Loucy (cell line): ENCODE measurements at regions not wholly inside any gene's neighbourhood (a gene's known extent, or its start where the extent isn't known, plus 50 kb on each side); places are given as distances from the start of the nearest gene placed in this dataset.

Experiments used
- H2AFZ ChIP-seq: fragments of 200-600 bp; sonication (generic); 2 replicates; pipeline ENCODE4 v1.6.0; 2016; ENCODE audit warnings: antibody characterized with exemption, mild to moderate bottlenecking, low read length, moderate library complexity
- H3F3A ChIP-seq: fragments of 200-600 bp; 2 replicates; pipeline ENCODE4 v1.6.0; 2016; ENCODE audit warnings: antibody characterized with exemption, low read depth, mild to moderate bottlenecking
- H3K27me3 ChIP-seq: fragments of 200-600 bp; sonication (generic); 2 replicates; pipeline ENCODE4 v1.6.1; 2014; ENCODE audit warnings: low read length, mild to moderate bottlenecking; ENCODE audit not compliant: insufficient read depth, poor library complexity, severe bottlenecking
- H3K36me3 ChIP-seq: fragments of 200-600 bp; sonication (generic); 2 replicates; pipeline ENCODE4 v1.6.1; 2016; ENCODE audit warnings: low read length; ENCODE audit not compliant: insufficient read depth
- H3K4me1 ChIP-seq: fragments of 200-600 bp; sonication (generic); 2 replicates; pipeline ENCODE4 v1.5.1; 2014; ENCODE audit warnings: low read length, mild to moderate bottlenecking; ENCODE audit not compliant: insufficient read depth, poor library complexity, severe bottlenecking
- H3K4me2 ChIP-seq: fragments of 200-600 bp; sonication (generic); 2 replicates; pipeline ENCODE4 v1.6.0; 2014; ENCODE audit warnings: antibody characterized with exemption, low read length, low read depth, mild to moderate bottlenecking; ENCODE audit not compliant: poor library complexity, severe bottlenecking
- H3K4me3 ChIP-seq: fragments of 200-600 bp; sonication (generic); 2 replicates; pipeline ENCODE4 v1.5.1; 2014; ENCODE audit warnings: low read length, mild to moderate bottlenecking, mixed read lengths; ENCODE audit not compliant: poor library complexity, severe bottlenecking
- H3K79me2 ChIP-seq: fragments of 200-600 bp; sonication (generic); 2 replicates; pipeline ENCODE4 v1.6.1; 2014; ENCODE audit warnings: low read length; ENCODE audit not compliant: insufficient read depth
- H3K9ac ChIP-seq: fragments of 200-600 bp; sonication (generic); 2 replicates; pipeline ENCODE4 v1.6.0; 2014; ENCODE audit warnings: mild to moderate bottlenecking, low read depth, low read length, moderate library complexity; ENCODE audit not compliant: poor library complexity, severe bottlenecking
- H3K9me2 ChIP-seq: fragments of 200-600 bp; sonication (generic); replicated peaks from 2 replicates; pipeline ENCODE4 v1.6.1; 2016; ENCODE audit warnings: low read depth, low read length, mixed read lengths
- H3K9me3 ChIP-seq: fragments of 200-600 bp; sonication (generic); 2 replicates; pipeline ENCODE4 v1.6.1; 2014; ENCODE audit warnings: mild to moderate bottlenecking, antibody characterized with exemption, low read length, low read depth; ENCODE audit not compliant: insufficient read depth
- H4K20me1 ChIP-seq: fragments of 200-600 bp; sonication (generic); 2 replicates; pipeline ENCODE4 v1.6.0; 2014; ENCODE audit warnings: antibody characterized with exemption, low read length, mild to moderate bottlenecking; ENCODE audit not compliant: insufficient read depth, poor library complexity, severe bottlenecking
- EZH2phosphoT487 ChIP-seq: fragments of 200-600 bp; IDR thresholded peaks from 2 replicates; pipeline ENCODE4 v1.6.1; 2018; ENCODE audit warnings: antibody characterized with exemption, mild to moderate bottlenecking, moderate library complexity, borderline replicate concordance
- TF ChIP-seq, protein P1 (sequence below): fragments of 200-600 bp; sonication (generic); conservative IDR thresholded peaks from 2 replicates; pipeline ENCODE4 v1.5.1; 2014; ENCODE audit warnings: mild to moderate bottlenecking, antibody characterized with exemption, low read length

DNA sequence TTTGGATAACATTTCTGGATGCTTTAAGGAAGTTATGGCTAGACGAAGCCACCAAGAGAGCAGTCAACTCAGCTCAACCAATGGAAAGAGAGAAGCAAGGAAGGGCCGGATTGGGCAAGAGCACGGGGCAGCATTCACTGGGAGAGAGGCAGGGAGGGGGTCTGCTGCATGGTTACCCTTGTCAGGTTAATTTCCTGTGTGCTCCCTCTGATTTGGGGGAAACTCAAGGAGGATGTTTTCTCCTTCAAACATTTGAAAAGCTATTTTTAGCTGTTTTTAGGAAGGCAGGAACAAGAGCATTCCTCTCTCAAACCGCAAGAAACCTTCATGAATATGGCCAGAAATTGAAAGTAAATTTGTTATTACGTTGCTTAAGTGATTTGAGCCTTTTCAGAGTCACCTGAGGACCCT, 118.5 kb upstream of the ZFHX3 start:
- TF ChIP-seq EZH2phosphoT487, result no peak
- TF ChIP-seq, protein P1, sequence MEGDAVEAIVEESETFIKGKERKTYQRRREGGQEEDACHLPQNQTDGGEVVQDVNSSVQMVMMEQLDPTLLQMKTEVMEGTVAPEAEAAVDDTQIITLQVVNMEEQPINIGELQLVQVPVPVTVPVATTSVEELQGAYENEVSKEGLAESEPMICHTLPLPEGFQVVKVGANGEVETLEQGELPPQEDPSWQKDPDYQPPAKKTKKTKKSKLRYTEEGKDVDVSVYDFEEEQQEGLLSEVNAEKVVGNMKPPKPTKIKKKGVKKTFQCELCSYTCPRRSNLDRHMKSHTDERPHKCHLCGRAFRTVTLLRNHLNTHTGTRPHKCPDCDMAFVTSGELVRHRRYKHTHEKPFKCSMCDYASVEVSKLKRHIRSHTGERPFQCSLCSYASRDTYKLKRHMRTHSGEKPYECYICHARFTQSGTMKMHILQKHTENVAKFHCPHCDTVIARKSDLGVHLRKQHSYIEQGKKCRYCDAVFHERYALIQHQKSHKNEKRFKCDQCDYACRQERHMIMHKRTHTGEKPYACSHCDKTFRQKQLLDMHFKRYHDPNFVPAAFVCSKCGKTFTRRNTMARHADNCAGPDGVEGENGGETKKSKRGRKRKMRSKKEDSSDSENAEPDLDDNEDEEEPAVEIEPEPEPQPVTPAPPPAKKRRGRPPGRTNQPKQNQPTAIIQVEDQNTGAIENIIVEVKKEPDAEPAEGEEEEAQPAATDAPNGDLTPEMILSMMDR, result no peak
- H2AFZ ChIP-seq, result no peak overlapping the region
- no peaks in the 10 kb centered on the region for H3K4me1 ChIP-seq
- no peaks in the 10 kb centered on the region for H3K9me3 ChIP-seq
- no peaks in the 10 kb centered on the region for H3K36me3 ChIP-seq
- no peaks in the 10 kb centered on the region for H3F3A ChIP-seq
- no peaks in the 10 kb centered on the region for H3K27me3 ChIP-seq
- H3K9ac ChIP-seq, result no peak overlapping the region
- H3K4me3 ChIP-seq, result no peak overlapping the region
- H3K4me2 ChIP-seq, result no peak overlapping the region
- no peaks in the 10 kb centered on the region for H3K79me2 ChIP-seq
- H3K9me2 ChIP-seq, result no peaks in the 10 kb centered on the region
- no peaks in the 10 kb centered on the region for H4K20me1 ChIP-seq

- no peaks in the 10 kb centered on the region for H3K79me2 ChIP-seq
- H3K27me3 ChIP-seq, result no peaks in the 10 kb centered on the region
- TF ChIP-seq EZH2phosphoT487, result no peak
- TF ChIP-seq, protein P1, result no peak
- H3K4me3 ChIP-seq, result no peak overlapping the region
- H4K20me1 ChIP-seq, result no peaks in the 10 kb centered on the region
- H3F3A ChIP-seq, result no peaks in the 10 kb centered on the region
- H3K4me1 ChIP-seq, result peaks cover 6% of the 10 kb centered on the region
- H3K36me3 ChIP-seq, result no peaks in the 10 kb centered on the region
- no peak overlapping the region for H3K4me2 ChIP-seq
- no peak overlapping the region for H3K9ac ChIP-seq
- H3K9me2 ChIP-seq, result no peaks in the 10 kb centered on the region
- no peaks in the 10 kb centered on the region for H3K9me3 ChIP-seq
- H2AFZ ChIP-seq, result 0 out of 2 replicates have a peak overlapping the region, but pooled peaks have one; percentile 56
These were observed 115.4 kb upstream of the ZFHX3 start for GRCh38 chr16:73163238-73163815.

DNA sequence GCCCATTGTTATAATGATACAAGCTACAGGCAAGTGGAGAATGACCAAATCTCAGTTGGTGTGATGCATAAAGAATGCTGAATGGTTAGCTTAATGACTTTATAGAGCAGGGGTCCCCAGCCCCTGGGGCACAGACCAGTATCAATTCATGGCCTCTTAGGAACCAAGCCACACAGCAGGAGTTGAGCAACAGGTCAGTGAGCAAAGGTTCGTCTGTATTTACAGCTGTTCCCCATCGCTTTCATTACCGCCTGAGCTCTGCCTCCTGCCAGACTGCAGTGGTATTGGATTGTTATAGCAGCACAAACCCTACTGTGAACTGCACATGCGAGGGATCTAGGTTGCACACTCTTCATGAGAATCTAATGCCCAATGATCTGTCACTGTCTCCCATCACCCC, 114.0 kb upstream of the ZFHX3 start:
- H3K4me1 ChIP-seq, result peaks cover 12% of the 10 kb centered on the region
- H3K9ac ChIP-seq, result no peak overlapping the region
- no peak overlapping the region for H2AFZ ChIP-seq
- no peaks in the 10 kb centered on the region for H3K9me3 ChIP-seq
- no peaks in the 10 kb centered on the region for H3F3A ChIP-seq
- no peaks in the 10 kb centered on the region for H3K79me2 ChIP-seq
- no peaks in the 10 kb centered on the region for H3K36me3 ChIP-seq
- H3K27me3 ChIP-seq, result no peaks in the 10 kb centered on the region
- no peak overlapping the region for H3K4me3 ChIP-seq
- TF ChIP-seq, protein P1, result no peak
- no peak for TF ChIP-seq EZH2phosphoT487
- H3K4me2 ChIP-seq, result no peak overlapping the region
- H3K9me2 ChIP-seq, result no peaks in the 10 kb centered on the region
- no peaks in the 10 kb centered on the region for H4K20me1 ChIP-seq
